ENCODE measurements at regions not wholly inside any gene's neighbourhood (a gene's known extent, or its start where the extent isn't known, plus 50 kb on each side); places are given as distances from the start of the nearest gene placed in this dataset.
"Not testable (repeated sequence)": the region's sequence is repeated elsewhere in the genome, so short reads cannot be mapped to it uniquely, and the experiment has no call there.

GRCh38 chr7:115574681-115575291 is 455.8 kb downstream of the TFEC start:
- DNase-seq (ENCODE audit: low spot score), result no peak
- ATAC-seq, result no peak

DNA sequence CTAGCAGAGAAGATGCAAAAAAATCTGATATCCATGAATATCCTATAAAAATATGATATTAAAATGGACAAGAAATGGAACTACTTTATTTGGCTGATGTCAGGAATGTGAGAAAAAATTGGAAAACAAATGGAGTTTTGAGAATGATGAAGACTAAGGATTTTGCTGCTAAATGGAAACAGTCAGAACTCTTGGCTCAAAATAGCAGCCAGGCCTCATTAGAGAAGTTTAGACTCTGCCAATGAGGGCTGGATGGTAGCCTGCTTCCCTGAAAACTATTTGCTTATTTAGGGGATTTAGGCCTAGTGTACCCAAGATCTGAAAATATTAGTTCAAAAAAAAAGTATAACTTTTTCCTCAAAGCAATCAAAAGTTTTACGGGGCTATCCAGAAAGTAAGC is 458.5 kb downstream of the TFEC start:
- DNase-seq (ENCODE audit: low spot score) (no peak), ATAC-seq (no peak)

DNA sequence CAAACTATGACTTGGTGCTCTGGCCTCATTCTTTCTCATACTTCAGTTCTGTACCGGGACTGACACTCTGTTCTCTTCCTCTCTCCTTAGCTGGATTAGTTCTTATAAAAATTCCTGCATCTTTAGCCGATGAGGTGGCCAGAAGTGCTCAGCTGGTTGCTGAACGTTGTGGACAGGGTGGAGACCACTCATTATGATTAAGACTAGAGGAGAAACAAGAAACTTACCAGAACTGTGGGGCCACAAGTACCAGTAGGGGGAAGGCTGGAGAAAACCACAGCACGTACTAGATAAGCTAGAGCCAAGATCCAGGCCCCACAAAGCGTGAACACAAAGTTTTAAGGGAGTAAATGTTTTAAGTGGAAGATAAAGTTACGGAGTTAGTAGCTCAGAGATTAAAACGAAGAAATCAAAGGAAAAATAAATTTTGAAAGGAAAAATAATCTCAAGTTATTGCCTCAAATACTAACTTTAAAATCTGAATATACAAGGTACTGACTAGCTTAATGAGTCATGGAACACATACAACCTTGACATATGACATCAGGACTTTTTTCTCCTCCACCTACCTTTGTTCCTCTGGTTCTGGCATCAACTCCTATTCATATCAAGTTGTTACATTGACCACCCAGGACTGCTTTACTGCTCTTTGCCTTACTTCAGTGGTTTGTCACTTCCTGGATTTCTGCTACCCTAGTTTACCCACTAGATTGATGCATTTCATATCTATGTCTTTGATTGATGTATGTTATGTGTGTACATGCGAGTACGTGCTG is 469.0 kb downstream of the TFEC start:
- ATAC-seq, result no peak

DNA sequence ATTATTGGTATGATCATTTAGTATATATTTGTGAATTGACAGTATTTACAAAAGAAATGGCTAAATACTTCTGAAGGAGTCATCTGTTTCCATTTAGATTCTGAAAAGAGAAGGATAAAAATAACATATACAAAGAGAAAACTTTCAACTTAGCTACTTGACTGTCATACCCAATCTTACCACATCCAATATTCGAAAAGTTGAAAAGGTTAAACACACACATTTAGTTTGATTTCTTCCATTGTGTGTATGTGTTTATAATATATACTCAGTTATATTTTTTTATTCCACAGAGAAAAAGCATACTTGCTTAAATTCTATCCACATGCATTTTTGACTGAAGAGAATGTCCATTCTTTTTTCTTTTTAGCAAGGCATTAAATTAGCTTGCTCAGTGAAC is 470.7 kb downstream of the TFEC start:
- DNase-seq (ENCODE audit: low spot score) (no peak), ATAC-seq (no peak)

More for the DNA sequence above, 469.0 kb downstream of the TFEC start:
- no peak for DNase-seq (ENCODE audit: low spot score)

- ATAC-seq, result no peak
- no peak for DNase-seq (ENCODE audit: low spot score)
Measured at GRCh38 chr7:115558161-115558560, 472.4 kb downstream of the TFEC start.

- not testable (repeated sequence) for ATAC-seq; DNase-seq (ENCODE audit: low spot score)
Measured at GRCh38 chr7:115557296-115557695, 473.3 kb downstream of the TFEC start.

DNA sequence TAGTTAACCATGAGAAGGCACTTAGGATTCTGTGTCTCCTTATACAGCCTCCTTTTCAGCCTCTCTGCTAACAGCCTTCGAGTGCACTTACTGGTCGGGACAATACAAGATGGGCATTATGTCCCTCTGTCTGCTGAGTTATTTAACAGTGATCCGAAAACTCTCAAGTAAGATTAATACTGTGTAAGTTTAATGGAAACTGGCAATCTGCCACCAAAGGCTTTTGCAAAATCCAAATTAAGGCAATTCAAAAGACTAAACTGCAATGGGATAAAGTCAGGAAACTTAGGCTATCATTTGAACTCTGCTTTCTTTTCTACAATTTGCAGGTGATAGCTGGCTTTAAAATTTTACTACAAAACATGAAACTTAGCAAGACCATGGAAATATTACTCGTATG is 477.8 kb downstream of the TFEC start:
- ATAC-seq (no peak), DNase-seq (ENCODE audit: low spot score) (no peak)

GRCh38 chr7:115549910-115550309 is 480.7 kb downstream of the TFEC start:
- DNase-seq (ENCODE audit: low spot score) (no peak), ATAC-seq (no peak)

DNA sequence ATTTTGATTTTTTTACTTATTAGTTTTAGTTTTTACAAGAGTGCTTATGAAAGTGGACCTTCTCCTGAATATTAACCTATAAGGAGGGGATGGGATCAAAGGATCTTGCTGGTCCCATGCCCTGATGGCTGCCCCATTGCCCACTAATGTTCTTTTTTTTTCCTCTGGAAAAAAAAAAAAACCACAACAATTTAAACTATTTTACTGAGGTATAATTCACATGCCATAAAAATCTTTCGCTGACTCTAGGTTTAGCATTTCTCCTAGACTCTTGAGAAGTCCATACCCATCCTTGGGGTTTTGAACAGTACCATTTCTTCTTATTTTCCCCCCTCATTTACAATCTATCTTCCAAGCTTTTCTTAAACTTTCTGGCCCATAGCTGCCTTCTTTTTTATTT is 481.8 kb downstream of the TFEC start:
- DNase-seq (ENCODE audit: low spot score) (no peak), ATAC-seq (no peak)

DNA sequence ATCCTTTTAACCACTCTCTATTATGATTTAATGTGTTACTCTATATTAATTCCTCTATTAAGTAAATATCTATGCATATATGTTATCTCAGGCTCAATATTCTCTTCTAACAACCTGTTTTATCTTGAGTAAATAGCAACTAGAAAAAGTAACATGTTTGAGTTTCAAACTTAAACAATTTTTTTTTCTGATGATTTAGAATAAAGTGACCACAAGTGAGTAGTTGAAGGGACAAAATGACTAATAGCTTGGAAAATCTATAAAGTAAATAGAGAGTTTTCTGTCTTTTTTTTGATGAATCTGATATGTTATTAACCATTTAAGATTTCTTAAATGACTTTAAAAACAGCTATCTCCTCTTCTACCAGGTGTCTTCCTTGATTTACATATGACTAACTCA is 483.8 kb downstream of the TFEC start:
- DNase-seq (ENCODE audit: low spot score) (no peak), ATAC-seq (no peak)

GRCh38 chr7:115533785-115534184 is 496.8 kb downstream of the TFEC start:
- ATAC-seq, result no peak
- no peak for DNase-seq (ENCODE audit: low spot score)

DNA sequence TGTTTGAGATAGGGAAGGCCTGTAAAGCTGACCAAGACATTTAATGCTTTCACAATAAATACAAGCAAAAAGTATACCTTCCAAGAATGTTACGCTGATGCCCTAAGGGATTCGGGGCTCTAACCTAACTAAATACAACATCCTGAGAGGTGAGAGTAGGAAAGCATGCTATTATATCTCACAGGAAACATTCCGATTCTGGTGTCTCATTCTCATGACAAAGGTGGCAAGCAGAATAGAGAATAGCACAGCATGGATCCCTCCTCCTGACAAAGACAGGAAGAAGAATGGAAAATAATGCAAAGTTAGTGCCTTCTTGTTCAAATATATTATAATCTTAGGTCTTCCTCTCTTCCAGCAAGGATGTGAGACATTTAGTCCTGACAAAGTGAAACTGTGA is 504.3 kb downstream of the TFEC start:
- DNase-seq (ENCODE audit: low spot score) (no peak), ATAC-seq (no peak)

- ATAC-seq, result no peak
- no peak for DNase-seq (ENCODE audit: low spot score)
Measured at GRCh38 chr7:115522174-115522573, 508.4 kb downstream of the TFEC start.

- DNase-seq (ENCODE audit: low spot score), result no peak
- no peak for ATAC-seq
Measured at GRCh38 chr7:115516341-115516740, 514.2 kb downstream of the TFEC start.

- DNase-seq (ENCODE audit: low spot score), result no peak
- no peak for ATAC-seq
Measured at GRCh38 chr7:115511330-115511729, 519.2 kb downstream of the TFEC start.

- DNase-seq (ENCODE audit: low spot score) (no peak), ATAC-seq (no peak)
Measured at GRCh38 chr7:115505136-115505535, 525.4 kb downstream of the TFEC start.

- no peak for DNase-seq (ENCODE audit: low spot score)
- no peak for ATAC-seq
Measured at GRCh38 chr7:115499956-115500355, 530.6 kb downstream of the TFEC start.

DNA sequence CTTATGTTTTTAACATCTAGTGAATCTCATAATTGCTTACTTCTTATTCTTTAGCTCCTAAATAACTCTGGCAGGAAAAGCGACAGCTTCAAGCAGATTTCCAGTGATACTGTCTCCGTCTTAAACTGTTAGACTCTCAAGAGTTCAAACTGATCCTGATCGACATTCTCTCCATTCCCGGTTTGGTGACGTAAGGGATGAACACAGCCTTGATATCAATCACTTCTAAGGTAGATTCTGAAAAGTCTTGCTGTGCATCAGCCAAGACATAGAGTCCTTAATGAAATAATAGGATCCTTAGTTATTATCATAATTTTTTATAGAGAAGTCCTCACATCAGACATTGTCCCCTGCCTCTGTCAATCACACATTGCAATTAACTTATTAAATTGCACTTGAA is 534.6 kb downstream of the TFEC start:
- DNase-seq (ENCODE audit: low spot score), result no peak
- no peak for ATAC-seq

DNA sequence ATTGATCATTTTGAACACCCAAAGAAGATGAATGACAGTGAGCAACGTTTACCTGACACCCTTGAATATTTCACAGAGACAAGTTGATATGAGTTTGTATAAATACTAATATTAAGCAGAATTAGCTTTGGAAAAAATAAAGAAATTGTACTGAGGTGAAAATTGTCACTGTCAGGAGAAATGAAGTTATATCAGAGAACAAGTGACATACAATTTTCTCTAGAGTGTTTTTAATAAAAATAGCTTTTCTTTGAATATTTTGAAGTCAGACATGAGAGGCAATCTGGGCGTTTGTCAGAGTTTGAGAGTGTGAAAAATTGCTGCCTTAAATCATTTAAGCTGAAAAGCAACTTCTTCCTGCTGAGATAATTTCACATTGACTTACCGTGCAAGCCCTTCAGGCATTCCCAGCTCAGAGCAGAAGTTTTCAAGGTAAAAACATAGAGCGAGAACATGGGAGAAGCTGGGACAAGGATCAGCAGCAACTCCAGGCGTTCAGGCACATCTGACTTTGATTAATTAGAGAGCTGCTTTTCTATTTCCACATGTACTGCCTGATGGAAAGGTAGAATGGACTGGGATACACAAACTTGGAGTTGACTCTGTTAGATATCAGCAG is 535.9 kb downstream of the TFEC start:
- ATAC-seq (no peak), DNase-seq (ENCODE audit: low spot score) (no peak)

- no peak for DNase-seq (ENCODE audit: low spot score)
Measured at GRCh38 chr7:115493381-115493780, 537.2 kb downstream of the TFEC start.

GRCh38 chr7:115491744-115492380 is 538.7 kb downstream of the TFEC start:
- ATAC-seq, result no peak
- DNase-seq (ENCODE audit: low spot score), result no peak

More at GRCh38 chr7:115493381-115493780, 537.2 kb downstream of the TFEC start:
- no peak for ATAC-seq

DNA sequence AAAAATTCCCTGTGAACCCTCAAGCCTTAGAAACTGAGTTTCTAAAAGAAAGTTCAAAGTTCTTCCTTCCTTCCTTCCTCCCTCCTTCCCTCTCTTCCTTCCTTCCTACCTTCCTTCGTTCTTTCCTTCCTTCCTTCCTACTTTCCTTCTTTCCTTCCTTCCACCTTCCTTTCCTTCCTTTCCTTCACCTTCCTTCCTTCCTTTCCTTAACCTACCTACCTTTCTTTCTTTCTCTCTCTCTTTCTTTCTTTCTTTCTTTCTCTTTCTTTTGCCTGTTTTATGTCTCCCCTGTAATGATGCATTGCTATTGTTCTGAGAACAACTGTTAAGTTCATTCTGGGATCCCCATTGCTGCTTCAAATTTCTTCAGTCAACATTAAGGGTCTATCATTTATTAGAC is 551.1 kb downstream of the TFEC start:
- no peak for ATAC-seq
- no peak for DNase-seq (ENCODE audit: low spot score)
